ENCODE measurements at regions not wholly inside any gene's neighbourhood (a gene's known extent, or its start where the extent isn't known, plus 50 kb on each side); places are given as distances from the start of the nearest gene placed in this dataset.

DNA sequence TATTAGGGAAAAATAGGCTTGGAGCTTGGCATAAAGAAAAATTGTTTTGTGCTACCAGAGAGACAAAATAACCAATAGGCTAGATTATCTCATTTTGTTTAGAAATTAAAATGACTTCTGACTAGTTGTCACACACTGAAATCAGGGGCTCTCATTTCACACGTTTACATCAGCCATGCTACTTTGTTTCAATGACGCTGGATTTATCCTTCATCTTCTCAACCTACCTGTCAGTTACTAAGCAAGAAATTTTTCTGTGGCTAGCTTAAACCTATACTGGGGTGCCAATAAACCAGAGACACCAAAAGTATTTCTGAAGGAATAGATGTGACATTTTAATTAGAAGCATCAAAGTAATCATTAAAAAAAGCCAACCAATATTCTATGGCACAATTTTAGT, 518.1 kb upstream of the NR5A2 start:
- TF ChIP-seq, protein P1, sequence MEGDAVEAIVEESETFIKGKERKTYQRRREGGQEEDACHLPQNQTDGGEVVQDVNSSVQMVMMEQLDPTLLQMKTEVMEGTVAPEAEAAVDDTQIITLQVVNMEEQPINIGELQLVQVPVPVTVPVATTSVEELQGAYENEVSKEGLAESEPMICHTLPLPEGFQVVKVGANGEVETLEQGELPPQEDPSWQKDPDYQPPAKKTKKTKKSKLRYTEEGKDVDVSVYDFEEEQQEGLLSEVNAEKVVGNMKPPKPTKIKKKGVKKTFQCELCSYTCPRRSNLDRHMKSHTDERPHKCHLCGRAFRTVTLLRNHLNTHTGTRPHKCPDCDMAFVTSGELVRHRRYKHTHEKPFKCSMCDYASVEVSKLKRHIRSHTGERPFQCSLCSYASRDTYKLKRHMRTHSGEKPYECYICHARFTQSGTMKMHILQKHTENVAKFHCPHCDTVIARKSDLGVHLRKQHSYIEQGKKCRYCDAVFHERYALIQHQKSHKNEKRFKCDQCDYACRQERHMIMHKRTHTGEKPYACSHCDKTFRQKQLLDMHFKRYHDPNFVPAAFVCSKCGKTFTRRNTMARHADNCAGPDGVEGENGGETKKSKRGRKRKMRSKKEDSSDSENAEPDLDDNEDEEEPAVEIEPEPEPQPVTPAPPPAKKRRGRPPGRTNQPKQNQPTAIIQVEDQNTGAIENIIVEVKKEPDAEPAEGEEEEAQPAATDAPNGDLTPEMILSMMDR (IDR thresholded peaks at IDR 0.05; ENCODE audit: extremely low read depth, insufficient read depth, missing control alignments): no peak
- DNase-seq (ENCODE audit: low spot score): no peak
- in situ Hi-C loops (cut with MboI; ENCODE audit: low pct_unique_long_range_greater_than_20kb, low sequenced_read_pairs, unreplicated experiment): no loop called here

GRCh38 chr1:199510314-199510713, 517.2 kb upstream of the NR5A2 start:
- DNase-seq (ENCODE audit: low spot score): peak; percentile 10
- in situ Hi-C loops (cut with MboI; ENCODE audit: low pct_unique_long_range_greater_than_20kb, low sequenced_read_pairs, unreplicated experiment): no loop called here
- TF ChIP-seq, protein P1 (IDR thresholded peaks at IDR 0.05; ENCODE audit: extremely low read depth, insufficient read depth, missing control alignments): no peak

- in situ Hi-C loops (cut with MboI; ENCODE audit: low pct_unique_long_range_greater_than_20kb, low sequenced_read_pairs, unreplicated experiment): no loop called here
- no peak for DNase-seq (ENCODE audit: low spot score)
- TF ChIP-seq, protein P1 (IDR thresholded peaks at IDR 0.05; ENCODE audit: extremely low read depth, insufficient read depth, missing control alignments): no peak
Observed at GRCh38 chr1:199512037-199512710, 515.3 kb upstream of the NR5A2 start.

- no peak for DNase-seq (ENCODE audit: low spot score)
- in situ Hi-C loops (cut with MboI; ENCODE audit: low pct_unique_long_range_greater_than_20kb, low sequenced_read_pairs, unreplicated experiment): no loop called here
- TF ChIP-seq, protein P1 (IDR thresholded peaks at IDR 0.05; ENCODE audit: extremely low read depth, insufficient read depth, missing control alignments): no peak
Observed at GRCh38 chr1:199515261-199515660, 512.2 kb upstream of the NR5A2 start.

GRCh38 chr1:199522338-199522737, 505.2 kb upstream of the NR5A2 start:
- TF ChIP-seq, protein P1 (IDR thresholded peaks at IDR 0.05; ENCODE audit: extremely low read depth, insufficient read depth, missing control alignments): no peak
- no peak for DNase-seq (ENCODE audit: low spot score)
- in situ Hi-C loops (cut with MboI; ENCODE audit: low pct_unique_long_range_greater_than_20kb, low sequenced_read_pairs, unreplicated experiment): no loop called here

DNA sequence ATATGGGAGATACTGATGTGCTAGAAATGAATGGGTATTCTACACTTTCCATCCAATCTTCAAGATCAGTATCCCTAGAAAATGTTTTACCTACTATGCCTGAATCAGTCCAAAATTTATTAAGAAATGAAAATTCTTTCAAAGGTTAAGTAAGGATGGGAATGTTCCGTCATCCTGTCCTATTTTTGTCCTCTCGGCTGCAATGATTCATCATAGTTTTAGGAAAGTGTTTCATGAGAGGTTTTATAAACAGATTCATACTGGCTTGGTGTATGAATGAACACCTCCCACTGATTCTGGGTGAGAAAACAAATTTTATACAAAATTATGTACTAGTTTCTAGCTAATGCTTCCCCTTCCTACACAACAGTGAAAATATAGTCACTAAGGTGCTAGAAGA, 504.6 kb upstream of the NR5A2 start:
- DNase-seq (ENCODE audit: low spot score): no peak
- TF ChIP-seq, protein P1 (IDR thresholded peaks at IDR 0.05; ENCODE audit: extremely low read depth, insufficient read depth, missing control alignments): no peak

More for the DNA sequence above, 504.6 kb upstream of the NR5A2 start:
- in situ Hi-C loops (cut with MboI; ENCODE audit: low pct_unique_long_range_greater_than_20kb, low sequenced_read_pairs, unreplicated experiment): no loop called here

Data from GM13977 (cell line).